ENCODE measurements at regions not wholly inside any gene's neighbourhood (a gene's known extent, or its start where the extent isn't known, plus 50 kb on each side); places are given as distances from the start of the nearest gene placed in this dataset.
"Not testable (repeated sequence)": the region's sequence is repeated elsewhere in the genome, so short reads cannot be mapped to it uniquely, and the experiment has no call there.

DNA sequence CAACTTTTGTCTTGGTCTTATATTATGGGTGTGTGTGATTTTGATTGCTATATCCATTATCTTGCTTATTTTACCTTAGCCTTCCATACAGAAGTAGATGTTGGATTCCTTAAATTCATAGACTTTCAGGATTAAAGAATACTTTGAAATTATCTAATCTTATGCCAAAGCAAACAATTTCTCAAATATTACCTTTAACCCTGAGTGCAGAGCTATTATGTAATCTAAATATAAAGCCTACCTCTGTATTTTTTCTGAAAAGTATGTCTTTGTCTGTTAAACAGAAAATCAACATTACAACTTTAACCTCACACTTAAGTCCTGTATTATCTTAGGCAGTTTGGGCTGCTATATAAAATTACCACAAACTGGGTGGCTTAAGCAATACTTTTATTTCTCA is 782.5 kb downstream of the STIM2 start:
- H3K27ac Mint-ChIP-seq: no peak overlapping the region
- H3K27me3 Mint-ChIP-seq: no peaks in the 10 kb centered on the region

GRCh38 chr4:27648416-27648815 is 787.8 kb downstream of the STIM2 start:
- Mint-ChIP-seq H3K27me3 (no peaks in the 10 kb centered on the region), H3K9me3 (peaks cover 12% of the 10 kb centered on the region), H3K4me3 (no peak overlapping the region), H3K4me1 (ENCODE audit: low read depth) (no peaks in the 10 kb centered on the region), H3K36me3 (ENCODE audit: low read depth) (no peaks in the 10 kb centered on the region), H3K27ac (no peak overlapping the region)
- no peak for DNase-seq

More for the DNA sequence above, 782.5 kb downstream of the STIM2 start:
- DNase-seq: no peak
- no peaks in the 10 kb centered on the region for H3K36me3 Mint-ChIP-seq (ENCODE audit: low read depth)
- H3K4me1 Mint-ChIP-seq (ENCODE audit: low read depth): no peaks in the 10 kb centered on the region
- H3K4me3 Mint-ChIP-seq: no peak overlapping the region
- peaks cover 4% of the 10 kb centered on the region for H3K9me3 Mint-ChIP-seq

- no peak for DNase-seq
- Mint-ChIP-seq H3K4me3 (no peak overlapping the region), H3K36me3 (ENCODE audit: low read depth) (no peaks in the 10 kb centered on the region), H3K4me1 (ENCODE audit: low read depth) (no peaks in the 10 kb centered on the region), H3K27me3 (no peaks in the 10 kb centered on the region), H3K9me3 (no peaks in the 10 kb centered on the region), H3K27ac (no peak overlapping the region)
These were observed 801.8 kb downstream of the STIM2 start for GRCh38 chr4:27662426-27662825.

- DNase-seq: no peak
- no peak overlapping the region for H3K27ac Mint-ChIP-seq
- no peak overlapping the region for H3K4me3 Mint-ChIP-seq
- H3K4me1 Mint-ChIP-seq (ENCODE audit: low read depth): no peaks in the 10 kb centered on the region
- no peaks in the 10 kb centered on the region for H3K36me3 Mint-ChIP-seq (ENCODE audit: low read depth)
- no peaks in the 10 kb centered on the region for H3K27me3 Mint-ChIP-seq
- no peaks in the 10 kb centered on the region for H3K9me3 Mint-ChIP-seq
These were observed 806.3 kb downstream of the STIM2 start for GRCh38 chr4:27666943-27667342.

GRCh38 chr4:27668001-27668400 is 807.4 kb downstream of the STIM2 start:
- Mint-ChIP-seq H3K27me3 (no peaks in the 10 kb centered on the region), H3K4me3 (no peak overlapping the region), H3K36me3 (ENCODE audit: low read depth) (no peaks in the 10 kb centered on the region), H3K4me1 (ENCODE audit: low read depth) (no peaks in the 10 kb centered on the region), H3K27ac (no peak overlapping the region), H3K9me3 (no peaks in the 10 kb centered on the region)
- DNase-seq: no peak

DNA sequence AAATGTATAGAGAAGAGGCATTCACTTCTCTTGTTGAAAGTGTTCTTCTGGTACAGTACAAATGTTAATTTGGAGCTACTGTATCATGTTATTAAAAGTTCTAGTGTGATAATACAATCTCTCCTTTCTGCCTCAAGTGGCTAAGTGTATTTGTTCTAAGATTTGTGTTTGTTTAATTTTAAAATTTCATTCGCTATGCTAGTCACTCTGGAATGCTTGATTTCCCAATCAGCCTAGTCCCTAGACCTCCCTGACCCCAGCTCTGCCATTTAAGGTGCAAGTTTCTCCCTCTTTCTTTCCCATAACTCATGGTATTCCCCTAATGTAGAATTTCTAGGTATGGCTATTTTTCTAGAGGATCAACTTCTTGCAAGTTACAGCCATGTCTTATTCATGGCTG is 817.4 kb downstream of the STIM2 start:
- no peaks in the 10 kb centered on the region for H3K4me1 Mint-ChIP-seq (ENCODE audit: low read depth)
- H3K27ac Mint-ChIP-seq: no peak overlapping the region
- H3K27me3 Mint-ChIP-seq: no peaks in the 10 kb centered on the region
- H3K4me3 Mint-ChIP-seq: no peak overlapping the region
- DNase-seq: no peak
- H3K36me3 Mint-ChIP-seq (ENCODE audit: low read depth): no peaks in the 10 kb centered on the region
- H3K9me3 Mint-ChIP-seq: no peaks in the 10 kb centered on the region

- Mint-ChIP-seq H3K36me3 (ENCODE audit: low read depth) (no peaks in the 10 kb centered on the region), H3K27ac (no peak overlapping the region), H3K9me3 (no peaks in the 10 kb centered on the region), H3K4me1 (ENCODE audit: low read depth) (no peaks in the 10 kb centered on the region), H3K27me3 (no peaks in the 10 kb centered on the region), H3K4me3 (no peak overlapping the region)
- DNase-seq: no peak
These were observed 824.0 kb downstream of the STIM2 start for GRCh38 chr4:27684610-27685011.

- peaks cover under 1% of the 10 kb centered on the region for H3K9me3 Mint-ChIP-seq
- H3K27ac Mint-ChIP-seq: no peak overlapping the region
- H3K4me3 Mint-ChIP-seq: no peak overlapping the region
- no peaks in the 10 kb centered on the region for H3K4me1 Mint-ChIP-seq (ENCODE audit: low read depth)
- no peaks in the 10 kb centered on the region for H3K36me3 Mint-ChIP-seq (ENCODE audit: low read depth)
- no peaks in the 10 kb centered on the region for H3K27me3 Mint-ChIP-seq
- DNase-seq: no peak
These were observed 824.5 kb downstream of the STIM2 start for GRCh38 chr4:27685091-27685490.

GRCh38 chr4:27685947-27686346 is 825.3 kb downstream of the STIM2 start:
- Mint-ChIP-seq H3K36me3 (ENCODE audit: low read depth) (no peaks in the 10 kb centered on the region), H3K27me3 (no peaks in the 10 kb centered on the region), H3K4me1 (ENCODE audit: low read depth) (no peaks in the 10 kb centered on the region), H3K27ac (no peak overlapping the region), H3K9me3 (peaks cover 9% of the 10 kb centered on the region), H3K4me3 (no peak overlapping the region)
- no peak for DNase-seq

- H3K27ac Mint-ChIP-seq: no peak overlapping the region
- H3K9me3 Mint-ChIP-seq: peaks cover 12% of the 10 kb centered on the region
- no peaks in the 10 kb centered on the region for H3K27me3 Mint-ChIP-seq
- H3K4me1 Mint-ChIP-seq (ENCODE audit: low read depth): no peaks in the 10 kb centered on the region
- DNase-seq: no peak
- H3K36me3 Mint-ChIP-seq (ENCODE audit: low read depth): no peaks in the 10 kb centered on the region
- H3K4me3 Mint-ChIP-seq: no peak overlapping the region
These were observed 831.5 kb downstream of the STIM2 start for GRCh38 chr4:27692158-27692557.

DNA sequence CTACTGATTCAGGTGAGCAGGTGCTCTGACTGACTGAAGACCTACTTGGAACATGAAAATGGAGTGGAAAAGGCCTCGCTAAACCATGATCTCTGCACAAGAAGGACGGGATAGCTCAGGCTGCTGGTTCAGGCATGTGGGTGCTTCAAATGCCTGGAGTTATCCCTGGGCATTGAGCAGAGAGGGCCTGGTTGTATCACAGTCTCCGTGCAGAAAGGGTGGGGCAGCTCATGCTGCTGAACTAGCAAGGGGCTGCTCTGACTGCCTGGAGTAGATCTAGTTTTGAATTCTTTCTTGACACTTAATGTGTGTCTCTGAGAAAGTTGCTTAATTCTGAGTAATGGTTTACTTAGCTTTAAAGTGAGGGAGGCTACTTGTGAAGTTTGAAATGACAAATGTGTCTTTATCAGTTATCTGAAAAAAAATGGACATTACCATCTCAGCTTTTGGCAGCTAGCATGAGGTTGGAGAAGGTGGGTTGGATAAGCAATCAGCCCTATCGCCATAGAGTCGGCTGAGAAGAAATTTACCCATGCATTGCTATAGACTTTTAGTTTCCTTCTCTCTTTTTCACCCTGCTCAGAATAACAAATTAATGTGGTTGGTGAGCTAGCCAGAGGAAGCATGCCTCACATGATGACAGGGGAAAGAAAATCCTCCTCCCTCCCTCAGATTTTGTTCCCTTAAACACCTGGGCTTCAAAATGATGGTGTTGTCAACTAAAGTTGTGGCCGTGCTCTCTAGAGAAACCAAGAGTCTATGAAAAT is 832.4 kb downstream of the STIM2 start:
- Mint-ChIP-seq H3K27me3 (no peaks in the 10 kb centered on the region), H3K9me3 (peaks cover 12% of the 10 kb centered on the region), H3K36me3 (ENCODE audit: low read depth) (no peaks in the 10 kb centered on the region), H3K4me1 (ENCODE audit: low read depth) (no peaks in the 10 kb centered on the region), H3K27ac (no peak overlapping the region), H3K4me3 (no peak overlapping the region)
- no peak for DNase-seq

DNA sequence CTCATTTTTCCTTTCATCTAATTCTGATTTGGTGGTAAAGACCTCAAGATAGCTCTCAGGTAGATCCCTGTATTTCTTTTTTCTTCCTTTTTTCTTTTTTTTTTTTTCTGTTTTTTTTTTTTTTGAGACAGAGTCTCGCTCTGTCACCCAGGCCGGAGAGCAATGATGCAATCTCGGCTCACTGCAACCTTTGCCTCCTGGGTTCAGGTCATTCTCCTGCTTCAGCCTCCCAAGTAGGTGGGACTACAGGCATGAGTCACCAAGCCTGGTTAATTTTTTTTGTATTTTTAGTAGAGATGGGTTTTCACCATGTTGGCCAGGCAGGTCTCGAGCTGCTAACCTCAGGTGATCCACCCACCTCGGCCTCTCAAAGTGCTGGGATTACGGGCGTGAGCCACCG is 835.6 kb downstream of the STIM2 start:
- H3K4me3 Mint-ChIP-seq; H3K27me3 Mint-ChIP-seq; H3K27ac Mint-ChIP-seq; H3K9me3 Mint-ChIP-seq; H3K36me3 Mint-ChIP-seq (ENCODE audit: low read depth); DNase-seq; H3K4me1 Mint-ChIP-seq (ENCODE audit: low read depth): not testable (repeated sequence)

- no peaks in the 10 kb centered on the region for H3K36me3 Mint-ChIP-seq (ENCODE audit: low read depth)
- H3K27me3 Mint-ChIP-seq: no peaks in the 10 kb centered on the region
- H3K27ac Mint-ChIP-seq: no peak overlapping the region
- no peak for DNase-seq
- H3K4me1 Mint-ChIP-seq (ENCODE audit: low read depth): no peaks in the 10 kb centered on the region
- peaks cover 9% of the 10 kb centered on the region for H3K9me3 Mint-ChIP-seq
- no peak overlapping the region for H3K4me3 Mint-ChIP-seq
These were observed 841.0 kb downstream of the STIM2 start for GRCh38 chr4:27701606-27702005.

DNA sequence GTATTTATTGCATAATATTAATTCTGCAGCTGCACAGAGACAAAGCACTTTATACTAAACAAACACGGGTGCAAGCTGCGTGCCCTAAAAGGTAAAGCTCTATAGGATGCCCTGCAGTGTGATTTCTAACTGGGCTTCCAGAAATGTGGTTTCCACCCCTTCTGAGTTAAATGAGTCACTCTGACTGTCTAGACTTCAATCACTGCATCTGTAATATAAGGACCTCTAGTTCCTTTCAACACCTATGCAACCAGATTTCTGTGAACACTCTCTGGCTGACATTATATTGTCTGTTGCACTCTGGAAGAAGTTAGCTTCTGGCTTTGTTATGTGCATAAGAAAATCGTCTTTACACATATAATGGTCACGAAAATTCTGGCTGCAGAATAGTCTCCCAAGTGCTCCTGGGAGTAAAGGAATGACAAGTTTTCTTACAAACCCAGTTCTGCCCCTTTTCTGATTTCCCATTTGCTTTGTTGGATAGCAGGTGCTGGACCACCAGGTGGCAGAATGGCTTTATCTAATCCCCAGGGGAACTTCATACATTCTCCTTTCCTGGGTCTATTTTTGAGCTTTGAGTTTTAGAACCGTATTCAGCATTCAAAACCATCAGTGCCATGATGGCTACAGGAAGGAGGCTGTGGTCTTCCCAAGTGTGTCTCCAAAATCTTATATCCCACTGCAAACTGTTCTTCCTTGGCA is 842.2 kb downstream of the STIM2 start:
- Mint-ChIP-seq H3K27ac (no peak overlapping the region), H3K4me1 (ENCODE audit: low read depth) (no peaks in the 10 kb centered on the region), H3K27me3 (no peaks in the 10 kb centered on the region), H3K4me3 (no peak overlapping the region), H3K36me3 (ENCODE audit: low read depth) (no peaks in the 10 kb centered on the region), H3K9me3 (peaks cover 9% of the 10 kb centered on the region)
- no peak for DNase-seq

DNA sequence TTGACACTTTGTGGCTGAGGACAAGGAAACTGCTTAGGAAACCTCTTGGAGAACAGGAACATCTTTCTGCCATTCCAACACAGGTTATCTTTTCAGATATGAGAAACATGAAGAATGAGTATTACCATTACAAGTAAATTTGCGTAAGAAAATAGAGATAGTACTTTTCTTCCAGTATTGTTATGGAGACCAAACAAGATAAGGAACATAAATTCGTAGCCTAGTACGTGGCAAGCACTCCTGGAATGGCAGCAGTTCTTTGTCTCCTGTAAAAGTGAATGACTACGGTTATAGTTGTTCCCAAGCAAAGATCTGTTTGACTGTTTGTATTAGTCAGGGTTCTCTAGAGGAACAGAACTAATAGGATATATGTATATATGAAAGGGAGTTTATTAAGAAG is 843.1 kb downstream of the STIM2 start:
- Mint-ChIP-seq H3K27ac (no peak overlapping the region), H3K4me1 (ENCODE audit: low read depth) (no peaks in the 10 kb centered on the region), H3K4me3 (no peak overlapping the region), H3K9me3 (peaks cover 7% of the 10 kb centered on the region), H3K36me3 (ENCODE audit: low read depth) (no peaks in the 10 kb centered on the region), H3K27me3 (no peaks in the 10 kb centered on the region)
- DNase-seq: no peak
